GM12873 (cell line): ENCODE measurements at regions not wholly inside any gene's neighbourhood (a gene's known extent, or its start where the extent isn't known, plus 50 kb on each side); places are given as distances from the start of the nearest gene placed in this dataset.

ENCODE experiments used
- TF ChIP-seq, protein P1 (sequence below): IDR thresholded peaks from 2 replicates; pipeline ENCODE4 v1.5.1; 2012; ENCODE audit warnings: low read depth, mild to moderate bottlenecking, moderate library complexity, low read length, control low read depth; ENCODE audit not compliant: insufficient read depth; ENCODE audit errors: missing control alignments

GRCh38 chrX:52585892-52586291 lies 68.8 kb downstream of the SSX7 start:
- TF ChIP-seq, protein P1, sequence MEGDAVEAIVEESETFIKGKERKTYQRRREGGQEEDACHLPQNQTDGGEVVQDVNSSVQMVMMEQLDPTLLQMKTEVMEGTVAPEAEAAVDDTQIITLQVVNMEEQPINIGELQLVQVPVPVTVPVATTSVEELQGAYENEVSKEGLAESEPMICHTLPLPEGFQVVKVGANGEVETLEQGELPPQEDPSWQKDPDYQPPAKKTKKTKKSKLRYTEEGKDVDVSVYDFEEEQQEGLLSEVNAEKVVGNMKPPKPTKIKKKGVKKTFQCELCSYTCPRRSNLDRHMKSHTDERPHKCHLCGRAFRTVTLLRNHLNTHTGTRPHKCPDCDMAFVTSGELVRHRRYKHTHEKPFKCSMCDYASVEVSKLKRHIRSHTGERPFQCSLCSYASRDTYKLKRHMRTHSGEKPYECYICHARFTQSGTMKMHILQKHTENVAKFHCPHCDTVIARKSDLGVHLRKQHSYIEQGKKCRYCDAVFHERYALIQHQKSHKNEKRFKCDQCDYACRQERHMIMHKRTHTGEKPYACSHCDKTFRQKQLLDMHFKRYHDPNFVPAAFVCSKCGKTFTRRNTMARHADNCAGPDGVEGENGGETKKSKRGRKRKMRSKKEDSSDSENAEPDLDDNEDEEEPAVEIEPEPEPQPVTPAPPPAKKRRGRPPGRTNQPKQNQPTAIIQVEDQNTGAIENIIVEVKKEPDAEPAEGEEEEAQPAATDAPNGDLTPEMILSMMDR = no peak

DNA sequence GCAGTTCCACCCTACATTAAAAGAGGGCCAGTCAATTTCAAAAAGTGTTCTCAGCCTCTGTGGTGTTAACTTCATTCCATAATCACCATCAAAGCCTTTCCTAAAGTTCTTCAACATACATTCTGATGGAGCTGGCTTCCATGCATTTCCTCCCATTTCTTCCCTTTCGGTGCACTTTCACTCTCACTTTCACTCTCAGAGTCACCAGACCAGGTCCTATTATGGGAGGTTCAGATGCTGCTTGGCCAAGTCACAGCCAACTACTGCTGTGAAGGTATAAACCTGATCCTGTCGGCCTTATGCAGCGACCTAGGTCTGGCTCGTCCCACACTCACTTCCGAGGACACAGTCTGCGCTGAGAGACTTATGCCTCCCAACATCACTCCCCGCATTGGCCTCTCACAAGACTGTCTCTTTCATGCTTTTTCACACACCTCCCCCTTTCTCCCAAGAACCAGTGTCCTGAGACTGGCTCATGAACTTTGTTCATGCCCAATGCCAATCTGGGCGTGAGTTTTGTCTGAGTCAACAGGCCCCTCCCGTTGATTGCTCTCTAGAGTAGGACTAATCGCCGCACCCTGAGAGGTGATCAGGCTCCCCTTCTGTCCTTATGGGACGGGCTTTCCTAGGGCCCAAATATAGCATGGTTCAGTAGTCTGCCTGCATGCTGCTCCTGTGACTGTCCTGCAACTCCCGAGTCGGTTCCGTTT lies 60.8 kb upstream of the XAGE1B start:
- TF ChIP-seq, protein P1 = no peak

GRCh38 chrX:52576946-52577345 lies 60.1 kb upstream of the XAGE1B start:
- TF ChIP-seq, protein P1 = no peak

DNA sequence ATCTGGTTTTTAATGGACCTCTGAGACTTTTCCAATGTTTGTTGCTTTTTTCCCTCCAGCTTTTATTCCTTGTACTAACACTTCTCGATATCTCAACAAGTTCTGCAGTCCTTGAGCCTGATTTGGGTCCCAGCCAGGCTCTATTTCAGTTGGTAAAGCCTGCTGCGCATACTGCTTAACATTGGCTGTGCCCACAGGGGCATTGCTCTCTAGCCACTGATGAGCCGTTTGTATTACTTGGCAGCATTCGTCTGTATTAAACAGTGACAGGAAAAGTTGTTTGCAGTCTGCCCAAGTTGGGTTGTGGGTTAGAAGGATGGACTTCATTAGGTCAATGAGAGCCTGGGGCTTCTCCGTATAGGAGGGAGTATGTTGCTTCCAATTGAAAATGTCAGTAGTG lies 59.6 kb upstream of the XAGE1B start:
- TF ChIP-seq, protein P1 = no peak

- TF ChIP-seq, protein P1 = peak; percentile 74
Measured at GRCh38 chrX:52574416-52575275, 57.8 kb upstream of the XAGE1B start.
